Omental fat pad (tissue), 3 donors: ENCODE measurements at regions not wholly inside any gene's neighbourhood (a gene's known extent, or its start where the extent isn't known, plus 50 kb on each side); places are given as distances from the start of the nearest gene placed in this dataset.
"Not testable (repeated sequence)": the region's sequence is repeated elsewhere in the genome, so short reads cannot be mapped to it uniquely, and the experiment has no call there.

Source experiments
- ATAC-seq: fragments of 150-250 bp; one replicate; pipeline ENCODE4 v1.9.1; 2016; ENCODE audit warnings: mild to moderate bottlenecking, moderate library complexity; ENCODE audit not compliant: low FRiP score
- DNase-seq: peaks from one replicate; pipeline ENCODE4 v3.0.0-alpha.2; 2019; ENCODE audit warnings: low spot score
- CTCF ChIP-seq, 3 donors: fragments of 450-650 bp; IDR thresholded peaks; one replicate each; pipeline ENCODE4 v1.5.1; 2016 to 2017; ENCODE audit warnings: antibody characterized with exemption in 3 of 3, mild to moderate bottlenecking in 3 of 3, moderate library complexity in 2 of 3

- no peak for ATAC-seq
- TF ChIP-seq CTCF (IDR thresholded peaks at IDR 0.05) = no peak
Observed at GRCh38 chr17:37815536-37815935, 70.7 kb upstream of the HNF1B start.

GRCh38 chr17:37813751-37814150, 68.9 kb upstream of the HNF1B start:
- no peak for TF ChIP-seq CTCF (IDR thresholded peaks at IDR 0.05)
- ATAC-seq (peak; percentile 76), DNase-seq (no peak)

More at GRCh38 chr17:37815536-37815935, 70.7 kb upstream of the HNF1B start:
- no peak for DNase-seq

DNA sequence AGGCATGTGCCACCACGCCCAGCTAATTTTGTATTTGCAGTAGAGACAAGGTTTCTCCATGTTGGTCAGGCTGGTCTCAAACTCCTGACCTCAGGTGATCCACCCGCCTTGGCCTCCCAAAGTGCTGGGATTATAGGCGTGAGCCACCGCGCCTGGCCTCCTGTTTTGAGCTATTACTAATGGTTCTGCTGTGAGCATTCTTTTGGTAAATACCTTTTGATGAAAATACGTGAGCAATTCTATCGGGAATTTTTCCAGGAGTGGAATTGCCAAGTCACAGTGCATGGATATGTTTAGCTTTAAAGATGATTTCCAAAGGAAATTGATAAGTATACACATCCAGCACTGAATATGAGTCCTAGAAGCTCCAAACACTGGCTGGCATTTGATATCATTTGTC, 64.0 kb upstream of the HNF1B start:
- ATAC-seq, DNase-seq: not testable (repeated sequence)

- TF ChIP-seq CTCF (IDR thresholded peaks at IDR 0.05) = no peak
- ATAC-seq = peak; percentile 57
- no peak for DNase-seq
Observed at GRCh38 chr17:37802712-37803416, 58.0 kb upstream of the HNF1B start.

DNA sequence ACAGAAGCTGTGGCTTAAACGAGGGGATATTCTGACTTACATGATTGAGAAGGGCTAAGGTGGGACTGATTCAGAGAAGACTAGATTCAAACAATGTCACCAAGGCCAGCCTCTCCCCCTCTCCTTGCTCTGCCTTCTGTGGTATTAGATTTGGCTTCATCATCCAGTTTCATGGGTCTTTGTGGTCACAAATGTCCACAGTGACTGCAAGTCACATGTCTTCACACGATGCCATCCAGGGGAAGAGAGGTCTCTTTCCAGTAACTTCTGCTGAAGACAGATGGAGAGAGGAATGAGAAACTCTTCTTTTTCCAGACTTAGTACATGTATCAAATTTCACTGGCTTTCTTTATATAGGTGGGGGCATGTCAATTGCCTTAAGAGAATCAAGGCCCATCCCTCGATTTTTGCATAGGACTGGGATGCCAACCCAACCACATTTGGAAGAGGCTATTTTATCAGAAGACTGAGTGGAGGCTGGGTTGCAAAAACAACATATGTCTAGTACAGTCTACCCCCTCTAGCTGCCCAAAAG, 57.3 kb upstream of the HNF1B start:
- DNase-seq = no peak
- ATAC-seq = no peak
- no peak for TF ChIP-seq CTCF (IDR thresholded peaks at IDR 0.05)

- DNase-seq = no peak
- no peak for TF ChIP-seq CTCF (IDR thresholded peaks at IDR 0.05)
- ATAC-seq = no peak
Observed at GRCh38 chr17:37801171-37801570, 56.3 kb upstream of the HNF1B start.

DNA sequence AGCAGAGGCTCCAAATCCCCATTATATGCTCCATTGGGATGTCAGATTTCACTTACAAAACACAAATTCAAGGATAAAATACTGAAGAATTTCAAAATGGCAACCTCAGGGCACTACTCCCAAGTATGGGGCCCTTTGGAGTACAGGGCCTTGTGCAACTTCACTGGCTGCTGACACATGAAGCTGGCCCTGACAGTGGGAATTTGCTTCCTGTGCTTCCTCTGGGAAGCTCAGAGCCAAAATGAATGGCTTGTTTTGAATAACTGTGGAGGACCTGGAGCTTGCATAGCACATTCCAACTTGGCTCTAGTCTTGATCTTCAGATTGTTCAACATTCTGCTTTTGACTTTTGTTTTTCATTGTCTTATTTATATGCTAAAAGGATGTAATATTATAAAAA, 52.3 kb upstream of the HNF1B start:
- no peak for TF ChIP-seq CTCF (IDR thresholded peaks at IDR 0.05)
- ATAC-seq (no peak), DNase-seq (no peak)
